ENCODE measurements at regions not wholly inside any gene's neighbourhood (a gene's known extent, or its start where the extent isn't known, plus 50 kb on each side); places are given as distances from the start of the nearest gene placed in this dataset.

- TF ChIP-seq TCF12 (IDR thresholded peaks at IDR 0.05; ENCODE audit: low read depth, low read length): no peak
- TF ChIP-seq MEF2A (IDR thresholded peaks at IDR 0.05; ENCODE audit: insufficient read depth, low read depth, low read length): no peak
- no peak for TF ChIP-seq PAX5 (IDR thresholded peaks at IDR 0.05; ENCODE audit: borderline replicate concordance, low read depth, low read length)
These were observed 530.3 kb downstream of the ZIC1 start (continued) for GRCh38 chr3:147939425-147939824.

GRCh38 chr3:147939839-147940238 lies 530.7 kb downstream of the ZIC1 start:
- no peak for TF ChIP-seq NFXL1 (IDR thresholded peaks at IDR 0.05; ENCODE audit: borderline replicate concordance)
- no peak for TF ChIP-seq ATF3 (IDR thresholded peaks at IDR 0.05; ENCODE audit: borderline replicate concordance, extremely low read depth, low read depth, low read length)
- TF ChIP-seq MEF2A (IDR thresholded peaks at IDR 0.05; ENCODE audit: insufficient read depth, low read depth, low read length): no peak
- TF ChIP-seq RBBP5 (conservative IDR thresholded peaks at IDR 0.05): no peak
- TF ChIP-seq NKRF (conservative IDR thresholded peaks at IDR 0.05): no peak
- TF ChIP-seq GATAD2B (conservative IDR thresholded peaks at IDR 0.05; ENCODE audit: low read depth): no peak
- no peak for TF ChIP-seq POLR2AphosphoS5 (IDR thresholded peaks at IDR 0.05; ENCODE audit: low read length)
- TF ChIP-seq SMAD5 (IDR thresholded peaks at IDR 0.05; ENCODE audit: low read depth): no peak
- no peak for TF ChIP-seq ZNF207 (IDR thresholded peaks at IDR 0.05; ENCODE audit: borderline replicate concordance)
- TF ChIP-seq IRF3 (IDR thresholded peaks at IDR 0.05): no peak
- TF ChIP-seq CTCF (IDR thresholded peaks at IDR 0.05 in 2 of 3, conservative IDR thresholded peaks at IDR 0.05 in 1 of 3; ENCODE audit: control insufficient read depth in 2 of 3, extremely low read depth in 1 of 3, insufficient read depth in 1 of 3, low read depth in 3 of 3, low read length in 3 of 3): no peak
- ATAC-seq (no peak), FAIRE-seq (no peak), DNase-seq (ENCODE audit: low read depth, low spot score) (no peak)
- H3K79me2 ChIP-seq (ENCODE audit: control insufficient read depth, insufficient read depth, low read length): no peaks in the 10 kb centered on the region
- H2AFZ ChIP-seq (ENCODE audit: control insufficient read depth, low read depth, low read length): no peak overlapping the region
- RAD21 ChIA-PET (ENCODE audit: unreplicated experiment): no interaction called here
- in situ Hi-C loops (cut with MboI) (no loop called here), intact Hi-C loops (cut with micrococcal nuclease; ENCODE audit: unreplicated experiment) (loop anchor here (10.0 kb wide), 1 partner anchor 425 kb away; no protein-coding TSS in a partner anchor)
- no peaks in the 10 kb centered on the region for H3K9me3 ChIP-seq (replicated peaks; ENCODE audit: control insufficient read depth, insufficient read depth, low read length)
- no peaks in the 10 kb centered on the region for H4K20me1 ChIP-seq (ENCODE audit: control insufficient read depth, insufficient read depth)
- no peak overlapping the region for H3K9ac ChIP-seq (ENCODE audit: control insufficient read depth, insufficient read depth, low read length)
- 68% methylated on average over 7 of the region's 7 CpGs for WGBS (ENCODE audit: insufficient coverage, insufficient replicate concordance, low lambda C conversion rate, missing lambda C conversion rate)
- no peak overlapping the region for H3K27ac ChIP-seq (ENCODE audit: control insufficient read depth, insufficient read depth)
- POLR2A ChIA-PET: no interaction called here
- no peaks in the 10 kb centered on the region for H3K4me1 ChIP-seq (ENCODE audit: control insufficient read depth, insufficient read depth, low read length)
- SMC1A ChIA-PET (ENCODE audit: uncharacterized antibody, unreplicated experiment): interaction anchor here (0.8 to 2.1 kb wide), 4 partner anchors 9 to 24 kb away, joined by 3 to 6 read pairs (median 4); no protein-coding TSS in a partner anchor
- no TSS peak for BruUV-seq (replicated peaks)
- no peaks in the 10 kb centered on the region for H3K36me3 ChIP-seq (ENCODE audit: control insufficient read depth in 2 of 2, insufficient read depth in 2 of 2, low read length in 1 of 2)
- H3K27me3 ChIP-seq (replicated peaks in 1 of 2; ENCODE audit: control insufficient read depth in 2 of 2, insufficient read depth in 2 of 2, low read length in 1 of 2): no peaks in the 10 kb centered on the region
- H3K4me2 ChIP-seq (ENCODE audit: control insufficient read depth, insufficient read depth): no peak overlapping the region
- H3K4me3 ChIP-seq: no peak overlapping the region
- CTCF ChIA-PET: interaction anchor here (0.8 kb wide), 2 partner anchors 25 to 138 kb away, joined by 3 to 4 read pairs; no protein-coding TSS in a partner anchor
